ENCODE measurements at regions not wholly inside any gene's neighbourhood (a gene's known extent, or its start where the extent isn't known, plus 50 kb on each side); places are given as distances from the start of the nearest gene placed in this dataset.
A peak's percentile ranks its signal among the peaks of the same experiment; 100 is the strongest.
"Not testable (repeated sequence)": the region's sequence is repeated elsewhere in the genome, so short reads cannot be mapped to it uniquely, and the experiment has no call there.

DNA sequence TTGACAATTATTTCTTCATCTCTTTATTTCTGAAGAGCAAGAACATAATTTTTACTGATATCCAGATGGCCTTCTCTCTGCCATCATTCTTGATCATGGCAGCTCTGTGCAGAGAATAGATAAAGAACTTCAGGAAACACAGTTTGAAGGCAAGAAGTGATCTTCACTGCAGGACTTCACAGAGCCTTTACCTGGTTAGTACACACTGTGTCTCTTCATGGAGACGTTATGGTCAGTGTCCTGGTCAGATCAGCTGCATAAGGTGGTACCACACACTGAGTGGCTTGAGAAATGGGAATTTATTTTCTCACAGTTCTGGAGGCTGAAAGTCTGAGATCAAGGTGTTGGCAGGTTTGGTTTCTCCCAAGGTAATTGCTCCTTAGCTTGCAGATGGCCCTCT lies 129.5 kb downstream of the UTP18 start:
- DNase-seq = no peak

GRCh38 chr17:51391982-51392654 lies 131.8 kb downstream of the UTP18 start:
- no peak for DNase-seq

DNA sequence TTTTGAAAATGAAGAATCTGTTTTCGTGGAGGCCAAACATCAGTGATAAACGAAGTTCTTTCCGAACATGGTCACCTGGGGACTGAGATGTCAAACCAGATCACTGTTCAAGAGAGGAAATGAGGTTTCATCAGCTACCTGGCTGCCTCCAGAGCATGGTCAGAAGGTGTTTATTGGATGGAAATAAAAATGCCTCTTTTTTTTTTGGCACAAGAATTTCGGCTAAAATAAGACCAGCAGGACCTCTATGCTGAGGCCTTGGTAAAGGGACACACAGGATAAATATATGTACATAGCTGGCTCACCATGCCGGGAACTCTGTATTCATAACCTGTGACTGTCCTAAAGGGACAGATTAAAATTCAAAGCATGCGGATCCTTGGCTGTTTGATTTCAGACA lies 135.3 kb downstream of the UTP18 start:
- no peak for DNase-seq

DNA sequence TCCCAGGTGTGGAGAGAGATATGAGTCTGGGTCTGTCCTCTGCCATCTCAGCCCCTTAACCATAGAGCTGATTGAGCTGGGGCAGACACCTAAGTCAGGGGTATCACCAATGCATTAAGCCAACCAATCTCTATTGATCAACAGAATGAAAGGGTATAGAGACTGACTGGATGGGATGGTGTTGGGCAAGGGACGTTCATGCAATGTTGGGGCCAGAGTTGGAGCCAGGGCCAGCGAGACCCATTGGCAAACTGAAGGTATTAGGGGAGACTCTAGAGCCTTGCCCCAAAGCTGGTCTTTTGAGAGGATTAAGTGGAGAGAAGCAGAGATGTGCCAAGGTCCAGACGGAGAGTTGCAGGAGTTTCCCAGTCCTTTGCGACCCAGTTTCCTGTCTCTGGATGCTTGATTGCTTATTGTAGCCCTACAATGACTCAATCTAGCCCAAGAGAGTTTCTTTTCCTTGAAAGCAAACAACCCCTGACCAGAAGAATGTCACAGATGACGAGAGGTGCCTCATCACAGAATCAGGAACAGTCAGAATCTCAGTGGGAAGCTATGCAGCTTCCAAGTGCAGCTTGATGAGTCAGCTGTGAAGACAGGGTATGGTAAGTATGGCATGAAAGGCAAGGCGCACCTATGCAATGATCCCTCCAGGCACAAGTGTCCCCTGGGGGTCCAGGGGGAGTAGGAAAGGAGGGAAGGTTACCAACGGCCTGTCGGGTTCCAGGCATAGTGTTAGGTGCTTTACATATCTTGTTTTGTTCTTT lies 137.2 kb downstream of the UTP18 start:
- no peak for DNase-seq

GRCh38 chr17:51398128-51398525 lies 137.8 kb downstream of the UTP18 start:
- DNase-seq = no peak

DNA sequence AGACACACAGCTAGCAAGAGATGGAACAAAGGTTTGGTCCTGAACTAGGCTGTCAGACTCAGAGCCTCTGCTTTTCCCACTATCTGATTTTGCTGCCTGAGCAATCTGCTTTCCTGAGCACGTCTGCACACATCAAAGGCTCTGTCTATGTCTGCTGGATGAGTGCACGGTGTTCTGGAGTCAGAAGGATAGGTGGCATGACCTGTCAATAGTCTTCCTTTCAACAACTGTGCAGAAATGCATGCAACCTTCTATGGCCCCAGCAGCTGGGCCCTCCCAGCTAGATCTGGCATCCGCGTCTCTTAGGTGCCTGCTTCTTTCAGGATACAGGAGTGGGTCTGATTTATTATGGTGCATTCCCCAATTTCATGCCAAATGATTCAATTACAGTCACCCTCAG lies 138.3 kb downstream of the UTP18 start:
- DNase-seq = no peak

GRCh38 chr17:51401279-51401678 lies 140.9 kb downstream of the UTP18 start:
- DNase-seq = no peak

DNA sequence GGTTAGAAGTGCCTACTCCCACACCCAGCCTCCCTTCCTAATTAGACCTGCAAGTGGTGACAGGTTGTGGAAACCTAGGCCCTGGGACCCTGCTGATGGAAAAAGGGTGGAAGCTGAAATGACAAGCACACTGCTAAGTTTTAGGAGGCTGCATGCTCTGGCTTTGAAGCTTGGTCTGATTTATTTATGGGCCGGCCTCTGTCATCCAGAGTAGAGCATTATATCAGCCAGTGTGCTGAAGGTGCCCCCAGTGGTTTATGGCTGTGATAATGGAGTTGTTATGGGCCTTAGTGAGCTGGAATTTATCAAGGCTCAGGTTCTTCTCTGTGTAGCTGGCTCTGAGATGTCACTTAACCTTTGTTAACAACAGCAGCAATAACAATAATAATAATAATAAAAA lies 142.6 kb downstream of the UTP18 start:
- DNase-seq = no peak

- no peak for DNase-seq
Measured at GRCh38 chr17:51407576-51407975, 147.2 kb downstream of the UTP18 start.

- no peak for DNase-seq
Measured at GRCh38 chr17:51419476-51419875, 159.1 kb downstream of the UTP18 start.

DNA sequence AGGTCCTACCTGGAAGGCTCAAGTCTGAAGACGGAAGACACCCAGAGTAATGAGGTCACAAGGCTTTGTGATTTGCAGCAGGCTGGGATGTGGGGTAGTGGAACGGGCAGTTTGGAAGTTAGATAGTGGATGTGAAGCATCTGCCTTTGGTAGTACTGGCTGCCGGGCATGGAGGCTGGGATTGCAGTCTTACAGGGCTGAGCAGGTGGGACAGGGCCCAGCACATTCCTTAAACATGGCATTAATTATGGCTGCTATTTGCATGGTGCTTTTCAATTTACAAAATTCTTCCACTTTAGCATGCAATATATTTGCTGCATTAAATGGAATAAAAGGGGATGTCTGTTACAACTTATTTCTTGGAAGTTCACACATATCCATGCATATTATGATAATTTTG lies 161.2 kb downstream of the UTP18 start:
- no peak for DNase-seq

DNA sequence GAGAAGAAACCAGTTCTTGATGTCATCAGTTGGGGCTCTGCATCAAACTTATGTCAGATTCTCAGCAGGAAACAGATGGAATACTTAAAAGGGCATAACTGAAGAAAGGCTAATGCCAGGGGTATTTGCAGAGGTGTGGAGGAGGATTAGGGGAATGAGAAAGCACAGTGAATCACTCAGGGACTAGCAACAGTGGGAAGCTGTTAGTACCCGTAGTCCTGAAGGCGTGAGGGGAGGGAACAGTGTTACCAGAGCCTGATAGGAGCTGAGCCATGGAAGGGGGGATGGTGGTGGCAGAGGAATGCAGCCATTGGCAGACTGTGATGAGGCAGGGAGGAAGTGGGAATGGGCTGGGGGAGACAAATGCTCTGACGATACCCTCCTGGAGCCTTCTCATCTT lies 162.3 kb downstream of the UTP18 start:
- DNase-seq = no peak

- DNase-seq = no peak
Measured at GRCh38 chr17:51423421-51424160, 163.2 kb downstream of the UTP18 start.

GRCh38 chr17:51425773-51426172 lies 165.4 kb downstream of the UTP18 start:
- DNase-seq = no peak

- DNase-seq = no peak
Measured at GRCh38 chr17:51427323-51427811, 167.0 kb downstream of the UTP18 start.

DNA sequence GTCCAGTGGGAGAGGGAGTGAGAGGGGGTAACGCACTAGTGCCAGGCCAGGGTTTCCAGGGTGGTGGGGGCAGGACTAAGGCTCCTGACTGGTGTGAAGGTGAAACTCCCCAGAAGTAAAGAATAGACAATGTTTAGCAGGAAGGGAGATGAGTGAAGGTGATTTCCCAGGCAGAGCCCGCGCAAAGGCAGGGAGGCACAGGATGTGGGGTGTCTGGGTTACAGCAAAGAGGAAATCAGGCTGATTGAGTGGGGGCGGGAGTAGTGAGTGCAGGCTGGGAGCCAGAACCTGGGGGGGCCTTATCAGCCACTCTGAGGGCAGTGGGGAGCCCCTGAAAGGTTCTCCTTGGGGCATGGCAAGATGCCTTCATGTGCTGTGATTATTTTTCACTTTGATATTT lies 167.5 kb downstream of the UTP18 start:
- DNase-seq = peak; percentile 62

GRCh38 chr17:51428668-51429495 lies 168.5 kb downstream of the UTP18 start:
- DNase-seq = no peak

DNA sequence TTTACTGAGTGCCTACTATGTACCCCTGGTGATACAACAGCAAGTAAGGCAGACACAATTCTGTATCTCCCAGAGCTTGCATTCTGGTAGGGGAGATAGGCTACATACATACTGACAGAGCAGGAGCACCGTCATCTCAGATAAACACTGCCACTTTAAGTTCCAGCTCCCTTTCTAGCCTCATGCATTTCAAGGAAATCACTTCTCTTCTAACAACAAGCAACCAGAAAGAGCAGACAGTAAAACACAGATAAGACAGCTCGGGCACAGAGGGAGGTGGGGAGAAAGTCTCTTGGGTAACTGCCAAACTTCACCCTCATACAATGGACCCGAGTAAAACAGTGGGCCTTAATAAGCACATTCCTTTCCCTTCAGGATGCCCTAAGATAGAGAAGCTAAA lies 169.6 kb downstream of the UTP18 start:
- not testable (repeated sequence) for DNase-seq

DNA sequence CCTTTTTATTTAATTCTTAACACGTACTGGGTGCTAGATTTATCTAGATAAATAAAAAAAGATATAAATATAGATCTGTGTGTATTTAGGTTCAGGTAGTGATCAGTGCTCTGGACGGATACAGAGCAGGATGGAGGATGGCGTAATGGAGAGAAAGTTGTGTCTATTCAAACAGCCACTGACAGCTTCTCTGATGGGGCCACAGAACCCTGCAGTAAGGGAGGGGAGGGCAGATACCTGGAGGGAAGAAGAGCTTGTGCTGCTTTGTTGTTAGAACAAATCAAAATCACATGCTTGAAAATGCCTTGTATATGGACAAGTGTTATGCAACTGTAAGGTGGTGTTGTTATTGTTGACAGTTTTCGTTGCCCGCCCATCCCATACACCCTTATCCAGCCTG lies 170.2 kb downstream of the UTP18 start:
- no peak for DNase-seq

- no peak for DNase-seq
Measured at GRCh38 chr17:51434434-51435170, 174.3 kb downstream of the UTP18 start.

DNA sequence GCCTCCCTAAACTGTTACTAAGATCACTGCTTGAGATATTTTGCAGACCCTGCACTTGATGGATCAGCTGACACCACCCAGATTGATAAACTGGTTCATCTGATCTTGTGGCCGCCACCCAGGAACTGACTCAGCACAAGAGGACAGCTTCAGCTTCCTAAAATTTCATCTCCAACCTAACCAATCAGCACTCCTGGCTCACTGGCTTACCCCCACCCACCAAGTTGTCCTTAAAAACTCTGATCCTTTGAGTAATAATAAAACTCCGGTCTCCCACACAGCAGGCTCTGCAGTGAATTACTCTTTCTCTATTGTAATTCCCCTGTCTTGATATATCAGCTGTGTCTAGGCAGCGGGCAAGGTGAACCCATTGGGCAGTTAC lies 174.8 kb downstream of the UTP18 start:
- peak; percentile 38 for DNase-seq

DNA sequence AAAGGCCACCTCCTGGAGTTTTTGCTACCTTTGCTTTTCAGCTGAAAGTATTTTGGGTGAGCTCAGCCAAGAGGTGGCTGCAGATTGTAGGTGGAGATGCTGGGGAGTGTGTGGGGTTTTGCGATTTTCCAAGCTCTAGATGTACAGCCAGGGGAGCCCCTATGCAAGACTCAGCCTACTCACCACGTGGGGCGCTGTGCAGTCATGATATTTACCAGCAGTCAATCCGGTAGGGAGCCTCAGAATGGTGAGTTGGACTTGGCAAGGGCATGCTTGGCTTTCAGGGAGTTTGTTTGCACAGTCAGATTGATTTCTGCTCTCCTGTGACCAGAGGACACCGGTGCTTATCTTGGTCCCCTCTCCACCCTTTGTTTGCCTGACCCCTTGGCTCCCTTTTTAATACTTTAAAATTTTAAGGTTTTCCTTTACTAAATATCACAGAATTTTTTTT lies 175.3 kb downstream of the UTP18 start:
- DNase-seq = peak; percentile 64

All from activated naive CD4-positive, alpha-beta T cell treated with Interleukin-2 at 50 U/mL for 16 hours (primary cell).